SK-N-SH (cell line): ENCODE measurements at regions not wholly inside any gene's neighbourhood (a gene's known extent, or its start where the extent isn't known, plus 50 kb on each side); places are given as distances from the start of the nearest gene placed in this dataset.

Source experiments
- CTCF ChIA-PET: fragments of 300-600, 350-600 bp; formaldehyde crosslinking; extraction: SDS; loops from one replicate; lab custom pipeline; 2021; lab: Yijun Ruan, JAX
- POLR2A ChIA-PET: fragments of 350-600 bp; sonication (Branson Sonifier 250); formaldehyde crosslinking; extraction: SDS; loops from one replicate; lab custom pipeline; 2020; ENCODE audit warnings: antibody characterized with exemption, inconsistent platforms; lab: Yijun Ruan, JAX
- DNase-seq: peaks from one replicate; pipeline ENCODE4 v3.0.0; 2012
- H2AFZ ChIP-seq: fragments of 200-600 bp; sonication (generic); 2 replicates; pipeline ENCODE4 v1.8.1; 2016; ENCODE audit warnings: antibody characterized with exemption, mild to moderate bottlenecking, low read depth
- H3F3A ChIP-seq: fragments of 200-600 bp; sonication (generic); replicated peaks from 2 replicates; pipeline ENCODE3; 2016; ENCODE audit warnings: antibody characterized with exemption, mild to moderate bottlenecking; ENCODE audit not compliant: insufficient read depth
- H3K27ac ChIP-seq, 2 experiments: fragments of 200-500 bp in 1 of 2; fragments of 200-600 bp in 1 of 2; sonication (Bioruptor generic) in 1 of 2; sonication (generic), shearing (Covaris generic) in 1 of 2; 2 replicates each; pipeline versions ENCODE4 v1.5.1 to v1.6.1; 2014 to 2016; ENCODE audit warnings: low read depth in 2 of 2, inconsistent platforms in 1 of 2, low read length in 1 of 2, mild to moderate bottlenecking in 1 of 2, mixed read lengths in 1 of 2
- H3K27me3 ChIP-seq: fragments of 200-600 bp; sonication (generic), shearing (Covaris generic); 2 replicates; pipeline ENCODE4 v1.6.1; 2016; ENCODE audit warnings: mixed run types; ENCODE audit not compliant: insufficient read depth
- H3K36me3 ChIP-seq, 2 experiments: fragments of 200-500 bp in 1 of 2; fragments of 200-600 bp in 1 of 2; sonication (Bioruptor generic) in 1 of 2; sonication (generic) in 1 of 2; replicated peaks in 1 of 2; 2 replicates each; pipeline versions ENCODE3 to v1.5.1; 2014 to 2016; ENCODE audit warnings: low read length in 1 of 2, mild to moderate bottlenecking in 1 of 2; ENCODE audit not compliant: insufficient read depth in 2 of 2, control insufficient read depth in 1 of 2
- H3K4me1 ChIP-seq, 2 experiments: fragments of 200-500 bp in 1 of 2; fragments of 200-600 bp in 1 of 2; sonication (Bioruptor generic) in 1 of 2; sonication (generic), shearing (Covaris generic) in 1 of 2; 2 replicates each; pipeline versions ENCODE4 v1.5.1 to v1.6.1; 2014 to 2016; ENCODE audit warnings: low read depth in 1 of 2, low read length in 1 of 2, mixed run types in 1 of 2; ENCODE audit not compliant: insufficient read depth in 2 of 2, control insufficient read depth in 1 of 2
- H3K4me2 ChIP-seq: fragments of 200-600 bp; sonication (generic), shearing (Covaris generic); 2 replicates; pipeline ENCODE4 v1.6.1; 2017; ENCODE audit warnings: mixed run types
- H3K4me3 ChIP-seq, 2 experiments: fragments of 200-500 bp in 1 of 2; fragments of 200-600 bp in 1 of 2; sonication (Bioruptor generic) in 1 of 2; sonication (generic), shearing (Covaris generic) in 1 of 2; 2 replicates each; pipeline versions ENCODE4 v1.5.1 to v1.8.1; 2014 to 2016; ENCODE audit warnings: low read depth in 2 of 2, inconsistent platforms in 1 of 2, low read length in 1 of 2, mild to moderate bottlenecking in 1 of 2, mixed read lengths in 1 of 2, moderate library complexity in 1 of 2
- H3K79me2 ChIP-seq: fragments of 200-600 bp; sonication (generic); 2 replicates; pipeline ENCODE4 v1.8.1; 2017; ENCODE audit warnings: mild to moderate bottlenecking; ENCODE audit not compliant: insufficient read depth
- H3K9ac ChIP-seq: fragments of 200-600 bp; sonication (generic); 2 replicates; pipeline ENCODE4 v1.6.1; 2017; ENCODE audit warnings: mixed run types
- H3K9me2 ChIP-seq: fragments of 200-600 bp; sonication (generic); 2 replicates; pipeline ENCODE4 v1.6.1; 2017; ENCODE audit warnings: mixed run types
- H3K9me3 ChIP-seq: fragments of 200-600 bp; sonication (generic); 2 replicates; pipeline ENCODE4 v1.6.1; 2017; ENCODE audit warnings: mixed run types, mild to moderate bottlenecking, moderate library complexity
- H4K20me1 ChIP-seq: fragments of 200-600 bp; sonication (generic); 2 replicates; pipeline ENCODE4 v1.6.1; 2017; ENCODE audit warnings: mild to moderate bottlenecking, mixed run types; ENCODE audit not compliant: insufficient read depth
- EZH2phosphoT487 ChIP-seq: fragments of 200-600 bp; sonication (generic); IDR thresholded peaks from 2 replicates; pipeline ENCODE4 v1.6.1; 2017; ENCODE audit warnings: low read depth, mixed run types, mild to moderate bottlenecking, antibody characterized with exemption, moderate library complexity, borderline replicate concordance
- FOXM1 ChIP-seq: IDR thresholded peaks from 2 replicates; pipeline ENCODE4 v1.4.0; 2012; ENCODE audit warnings: low read depth, mild to moderate bottlenecking
- GABPA ChIP-seq: IDR thresholded peaks from 2 replicates; pipeline ENCODE4 v1.4.0; 2012; ENCODE audit warnings: low read depth, mild to moderate bottlenecking
- GATA2 ChIP-seq: sonication (generic); formaldehyde crosslinking; IDR thresholded peaks from 2 replicates; pipeline ENCODE4 v1.5.0; 2020; ENCODE audit warnings: mild to moderate bottlenecking, missing genetic modification reagents
- MAX ChIP-seq: IDR thresholded peaks from 2 replicates; pipeline ENCODE4 v1.4.0; 2012; ENCODE audit warnings: low read depth
- MEF2A ChIP-seq: IDR thresholded peaks from 2 replicates; pipeline ENCODE4 v1.4.0; 2012; ENCODE audit warnings: low read depth, borderline replicate concordance
- MXI1 ChIP-seq: IDR thresholded peaks from 2 replicates; pipeline ENCODE4 v1.6.1; 2012; ENCODE audit warnings: mild to moderate bottlenecking, low read depth, low read length, improper control_type of control experiment
- RAD21 ChIP-seq: IDR thresholded peaks from 2 replicates; pipeline ENCODE4 v1.6.1; 2012; ENCODE audit warnings: mild to moderate bottlenecking, low read length
- RFX5 ChIP-seq: IDR thresholded peaks from 2 replicates; pipeline ENCODE4 v1.6.1; 2012; ENCODE audit warnings: mild to moderate bottlenecking, improper control_type of control experiment, low read length
- RXRA ChIP-seq: IDR thresholded peaks from 2 replicates; pipeline ENCODE4 v1.4.0; 2012; ENCODE audit warnings: low read depth, mild to moderate bottlenecking, borderline replicate concordance
- SIN3A ChIP-seq: IDR thresholded peaks from 2 replicates; pipeline ENCODE4 v1.6.1; 2012; ENCODE audit warnings: low read depth, mild to moderate bottlenecking, low read length, moderate library complexity, borderline replicate concordance
- TAF1 ChIP-seq: IDR thresholded peaks from 2 replicates; pipeline ENCODE4 v1.6.1; 2012; ENCODE audit warnings: low read depth, mild to moderate bottlenecking, low read length, moderate library complexity, borderline replicate concordance
- TCF12 ChIP-seq: IDR thresholded peaks from 2 replicates; pipeline ENCODE4 v1.4.0; 2012
- YY1 ChIP-seq: IDR thresholded peaks from 2 replicates; pipeline ENCODE4 v1.4.0; 2012; ENCODE audit warnings: low read depth, mild to moderate bottlenecking
- WGBS: methylation state at CpG from one replicate; pipeline ENCODE4 v1.1.6; 2017; ENCODE audit warnings: low lambda C conversion rate; 5-methylcytosine and 5-hydroxymethylcytosine counted together
- TF ChIP-seq, protein P1 (sequence below): IDR thresholded peaks from 2 replicates; pipeline ENCODE4 v1.6.1; 2012; ENCODE audit warnings: mild to moderate bottlenecking, low read depth, low read length, moderate library complexity

DNA sequence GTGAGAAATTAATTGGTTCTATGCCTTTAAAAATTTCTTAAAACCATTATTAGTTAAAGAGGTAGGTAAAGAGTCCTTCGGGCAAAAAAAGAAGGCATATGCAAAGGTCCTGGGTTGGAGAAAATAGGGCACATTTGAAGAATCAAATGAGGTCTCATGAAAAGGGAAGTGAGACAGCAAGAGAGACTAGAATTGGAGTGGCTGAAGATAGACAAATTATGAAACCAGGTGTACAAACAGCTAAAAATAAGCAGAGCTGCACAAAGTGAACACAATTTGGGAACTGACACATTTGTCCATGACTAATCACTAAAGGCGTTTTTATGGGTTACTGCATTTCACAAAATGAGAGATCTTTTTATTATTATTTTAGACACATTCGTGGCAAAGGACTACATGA is 581.2 kb downstream of the PYDC2 start:
- POLR2A ChIA-PET: no interaction called here
- no peak overlapping the region for H2AFZ ChIP-seq
- no peak overlapping the region for H3K27ac ChIP-seq
- no peak for DNase-seq
- H4K20me1 ChIP-seq: no peaks in the 10 kb centered on the region
- 2% methylated on average over 3 of the region's 3 CpGs for WGBS
- no peaks in the 10 kb centered on the region for H3K27me3 ChIP-seq
- H3K4me2 ChIP-seq: no peak overlapping the region
- no peaks in the 10 kb centered on the region for H3K79me2 ChIP-seq
- H3K4me1 ChIP-seq: no peaks in the 10 kb centered on the region
- no peak overlapping the region for H3K4me3 ChIP-seq
- no peak overlapping the region for H3K9ac ChIP-seq
- CTCF ChIA-PET: no interaction called here
- no peaks in the 10 kb centered on the region for H3F3A ChIP-seq
- TF ChIP-seq RXRA (no peak), GABPA (no peak), RAD21 (no peak), GATA2 (CRISPR knock-in tag) (no peak), SIN3A (no peak), EZH2phosphoT487 (no peak), TCF12 (no peak), MAX (no peak), MXI1 (no peak), YY1 (no peak), TAF1 (no peak)
- TF ChIP-seq, protein P1, sequence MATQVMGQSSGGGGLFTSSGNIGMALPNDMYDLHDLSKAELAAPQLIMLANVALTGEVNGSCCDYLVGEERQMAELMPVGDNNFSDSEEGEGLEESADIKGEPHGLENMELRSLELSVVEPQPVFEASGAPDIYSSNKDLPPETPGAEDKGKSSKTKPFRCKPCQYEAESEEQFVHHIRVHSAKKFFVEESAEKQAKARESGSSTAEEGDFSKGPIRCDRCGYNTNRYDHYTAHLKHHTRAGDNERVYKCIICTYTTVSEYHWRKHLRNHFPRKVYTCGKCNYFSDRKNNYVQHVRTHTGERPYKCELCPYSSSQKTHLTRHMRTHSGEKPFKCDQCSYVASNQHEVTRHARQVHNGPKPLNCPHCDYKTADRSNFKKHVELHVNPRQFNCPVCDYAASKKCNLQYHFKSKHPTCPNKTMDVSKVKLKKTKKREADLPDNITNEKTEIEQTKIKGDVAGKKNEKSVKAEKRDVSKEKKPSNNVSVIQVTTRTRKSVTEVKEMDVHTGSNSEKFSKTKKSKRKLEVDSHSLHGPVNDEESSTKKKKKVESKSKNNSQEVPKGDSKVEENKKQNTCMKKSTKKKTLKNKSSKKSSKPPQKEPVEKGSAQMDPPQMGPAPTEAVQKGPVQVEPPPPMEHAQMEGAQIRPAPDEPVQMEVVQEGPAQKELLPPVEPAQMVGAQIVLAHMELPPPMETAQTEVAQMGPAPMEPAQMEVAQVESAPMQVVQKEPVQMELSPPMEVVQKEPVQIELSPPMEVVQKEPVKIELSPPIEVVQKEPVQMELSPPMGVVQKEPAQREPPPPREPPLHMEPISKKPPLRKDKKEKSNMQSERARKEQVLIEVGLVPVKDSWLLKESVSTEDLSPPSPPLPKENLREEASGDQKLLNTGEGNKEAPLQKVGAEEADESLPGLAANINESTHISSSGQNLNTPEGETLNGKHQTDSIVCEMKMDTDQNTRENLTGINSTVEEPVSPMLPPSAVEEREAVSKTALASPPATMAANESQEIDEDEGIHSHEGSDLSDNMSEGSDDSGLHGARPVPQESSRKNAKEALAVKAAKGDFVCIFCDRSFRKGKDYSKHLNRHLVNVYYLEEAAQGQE: no peak
- no peaks in the 10 kb centered on the region for H3K36me3 ChIP-seq
- no peaks in the 10 kb centered on the region for H3K9me3 ChIP-seq
- no peaks in the 10 kb centered on the region for H3K9me2 ChIP-seq

DNA sequence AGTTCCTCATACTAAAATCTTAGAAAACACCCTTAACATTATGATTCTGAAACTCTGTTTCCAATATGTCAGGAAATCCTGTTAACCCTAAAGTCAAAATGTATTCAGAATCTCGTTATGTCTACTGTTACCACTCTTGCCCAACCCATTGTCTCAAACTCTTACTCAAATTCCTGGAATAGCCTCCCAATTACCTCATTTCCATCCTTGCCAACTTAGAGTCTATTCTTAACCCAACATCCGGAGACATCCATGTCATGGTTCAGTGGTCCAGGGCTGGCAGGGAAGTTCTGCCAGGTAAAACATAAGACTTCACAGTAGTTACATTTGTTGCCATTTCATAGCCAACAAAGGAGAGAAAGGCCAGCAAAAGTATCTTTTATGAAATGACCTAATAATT is 593.9 kb downstream of the PYDC2 start:
- H3K79me2 ChIP-seq: no peaks in the 10 kb centered on the region
- H3K36me3 ChIP-seq: no peaks in the 10 kb centered on the region
- no peaks in the 10 kb centered on the region for H3K9me3 ChIP-seq
- H3K4me2 ChIP-seq: no peak overlapping the region
- 0 out of 4 replicates have a peak, but pooled peaks cover 0 to 5% of the 10 kb centered on the region in 2 experiments for H3K4me1 ChIP-seq
- CTCF ChIA-PET: interaction anchor here (0.6 kb wide), 1 partner anchor 1405 kb away, joined by 3 read pairs; no protein-coding TSS in a partner anchor
- POLR2A ChIA-PET: no interaction called here
- 12% methylated on average over 2 of the region's 2 CpGs for WGBS
- DNase-seq: no peak
- H3K27me3 ChIP-seq: no peaks in the 10 kb centered on the region
- H3K27ac ChIP-seq: no peak overlapping the region
- H3K9ac ChIP-seq: no peak overlapping the region
- H3K4me3 ChIP-seq: no peak overlapping the region; a peak in 1 of 4 replicates
- no peaks in the 10 kb centered on the region for H4K20me1 ChIP-seq
- peak overlapping the region; percentile 49; the same call in 1 of the 2 replicates for H2AFZ ChIP-seq
- no peaks in the 10 kb centered on the region for H3F3A ChIP-seq
- TF ChIP-seq FOXM1: no peak
- TF ChIP-seq RXRA: no peak
- no peak for TF ChIP-seq MEF2A
- TF ChIP-seq RFX5: no peak
- no peaks in the 10 kb centered on the region; the same call in 1 of the 2 replicates for H3K9me2 ChIP-seq
